Uterus (tissue), 3 donors: ENCODE measurements at regions not wholly inside any gene's neighbourhood (a gene's known extent, or its start where the extent isn't known, plus 50 kb on each side); places are given as distances from the start of the nearest gene placed in this dataset.
"Not testable (repeated sequence)": the region's sequence is repeated elsewhere in the genome, so short reads cannot be mapped to it uniquely, and the experiment has no call there.

ENCODE experiments used
- DNase-seq, 2 donors: peaks; one replicate each; pipeline ENCODE4 v3.0.0-alpha.2; 2019 to 2020
- H3K27ac ChIP-seq, 2 donors: fragments of 200-600 bp; sonication (generic); 1 replicate in 1 of 2; 2 replicates in 1 of 2; pipeline ENCODE4 v1.5.1; 2016 to 2018
- H3K27me3 ChIP-seq, 2 donors: fragments of 200-600 bp; sonication (generic); one replicate each; pipeline ENCODE4 v1.5.1; 2018 to 2019; ENCODE audit warnings: control low read depth in 1 of 2
- H3K36me3 ChIP-seq, 2 donors: fragments of 200-600 bp; sonication (generic); one replicate each; pipeline ENCODE4 v1.5.1; 2019; ENCODE audit warnings: control low read depth in 1 of 2
- H3K4me1 ChIP-seq, 2 donors: fragments of 200-600 bp; sonication (generic); one replicate each; pipeline ENCODE4 v1.5.1; 2018 to 2019; ENCODE audit warnings: control low read depth in 1 of 2
- H3K4me3 ChIP-seq, 2 donors: fragments of 200-600 bp; sonication (generic); 1 replicate in 1 of 2; 2 replicates in 1 of 2; pipeline ENCODE4 v1.5.1; 2018 to 2019; ENCODE audit warnings: mild to moderate bottlenecking in 1 of 2
- H3K9me3 ChIP-seq, 2 donors: fragments of 200-600 bp; sonication (generic); one replicate each; pipeline ENCODE4 v1.5.1; 2019; ENCODE audit warnings: control low read depth in 1 of 2
- CTCF ChIP-seq, 4 experiments: fragments of 200-600 bp in 2 of 4; fragments of 450-650 bp in 2 of 4; sonication (generic) in 2 of 4; IDR thresholded peaks; one replicate each; pipeline ENCODE4 v1.5.1; 2016 to 2019; ENCODE audit warnings: antibody characterized with exemption in 4 of 4, mild to moderate bottlenecking in 2 of 4, moderate library complexity in 1 of 4
- POLR2A ChIP-seq, 2 donors: fragments of 450-650 bp; IDR thresholded peaks; one replicate each; pipeline ENCODE4 v1.6.1; 2016; ENCODE audit warnings: antibody characterized with exemption in 2 of 2, mild to moderate bottlenecking in 1 of 2, moderate library complexity in 1 of 2
- intact Hi-C: fragments of 100-400 bp; cut with DNase I; formaldehyde crosslinking; loops from one replicate; pipeline ENCODE4 v1.15.1; 2023; ENCODE audit warnings: low total_unique reads
- donor health status: DM: yes; HTN: yes; CAD: no.

- DNase-seq, result no peak
- TF ChIP-seq CTCF (IDR thresholded peaks at IDR 0.05) (no peak), POLR2A (IDR thresholded peaks at IDR 0.05) (no peak)
Observed at GRCh38 chr3:81837071-81837593, 75.7 kb upstream of the GBE1 start.

GRCh38 chr3:81829937-81830336 is 68.5 kb upstream of the GBE1 start:
- TF ChIP-seq CTCF (IDR thresholded peaks at IDR 0.05) (no peak), POLR2A (IDR thresholded peaks at IDR 0.05) (no peak)
- Histone ChIP-seq H3K9me3 (no peaks in the 10 kb centered on the region), H3K27me3 (no peaks in the 10 kb centered on the region), H3K4me1 (no peaks in the 10 kb centered on the region), H3K27ac (no peak overlapping the region), H3K4me3 (no peak overlapping the region), H3K36me3 (no peaks in the 10 kb centered on the region)
- DNase-seq, result no peak
- intact Hi-C loops, result no loop called here

More at GRCh38 chr3:81837071-81837593, 75.7 kb upstream of the GBE1 start:
- no peak overlapping the region for H3K27ac ChIP-seq
- H3K4me3 ChIP-seq, result no peak overlapping the region
- H3K27me3 ChIP-seq, result no peaks in the 10 kb centered on the region
- H3K36me3 ChIP-seq, result no peaks in the 10 kb centered on the region
- H3K9me3 ChIP-seq, result no peaks in the 10 kb centered on the region
- H3K4me1 ChIP-seq, result no peaks in the 10 kb centered on the region
- intact Hi-C loops, result no loop called here

- H3K9me3 ChIP-seq, H3K27ac ChIP-seq, DNase-seq, H3K4me3 ChIP-seq, intact Hi-C loops, H3K36me3 ChIP-seq, H3K4me1 ChIP-seq, H3K27me3 ChIP-seq: not testable (repeated sequence)
Observed at GRCh38 chr3:81829272-81829671, 67.8 kb upstream of the GBE1 start.

- TF ChIP-seq CTCF (IDR thresholded peaks at IDR 0.05) (no peak), POLR2A (IDR thresholded peaks at IDR 0.05) (no peak)
- Histone ChIP-seq H3K9me3 (no peaks in the 10 kb centered on the region), H3K27me3 (no peaks in the 10 kb centered on the region), H3K36me3 (no peaks in the 10 kb centered on the region), H3K4me3 (no peak overlapping the region), H3K4me1 (no peaks in the 10 kb centered on the region), H3K27ac (no peak overlapping the region)
- intact Hi-C loops, result no loop called here
- no peak for DNase-seq
Observed at GRCh38 chr3:81823882-81824395, 62.5 kb upstream of the GBE1 start.

GRCh38 chr3:81823086-81823485 is 61.6 kb upstream of the GBE1 start:
- no peak for DNase-seq
- intact Hi-C loops, result no loop called here
- no peak overlapping the region for H3K27ac ChIP-seq
- no peaks in the 10 kb centered on the region for H3K27me3 ChIP-seq
- no peaks in the 10 kb centered on the region for H3K36me3 ChIP-seq
- no peaks in the 10 kb centered on the region for H3K9me3 ChIP-seq
- TF ChIP-seq POLR2A (IDR thresholded peaks at IDR 0.05) (no peak), CTCF (IDR thresholded peaks at IDR 0.05) (no peak)
- no peak overlapping the region for H3K4me3 ChIP-seq
- no peaks in the 10 kb centered on the region for H3K4me1 ChIP-seq
